IMR-90 (cell line): ENCODE measurements at regions not wholly inside any gene's neighbourhood (a gene's known extent, or its start where the extent isn't known, plus 50 kb on each side); places are given as distances from the start of the nearest gene placed in this dataset.

Experiments
- ATAC-seq: fragments of 200-7000 bp; cut with Tn5 transposase; 2 replicates; pipeline ENCODE4 v1.9.1; 2020; ENCODE audit warnings: low read depth, mild to moderate bottlenecking, moderate library complexity
- BruUV-seq: library from RNA; stranded (reverse); fragments of 400-500 nt; replicated peaks from 2 replicates; lab custom pipeline; 2021; lab: Mats Ljungman, UMichigan
- CTCF ChIA-PET: fragments of 300-600 bp; formaldehyde crosslinking; extraction: SDS; loops from one replicate; lab custom pipeline; 2021; ENCODE audit warnings: antibody characterized with exemption; lab: Yijun Ruan, JAX
- POLR2A ChIA-PET: fragments of 300-600 bp; sonication (Branson Sonifier 250); formaldehyde crosslinking; loops from one replicate; lab custom pipeline; 2022; ENCODE audit warnings: antibody characterized with exemption; ENCODE audit not compliant: unreplicated experiment; lab: Charles Lee
- DNase-seq: peaks from one replicate; pipeline ENCODE4 v3.0.0; 2013
- H2AFZ ChIP-seq: replicated peaks from 2 replicates; pipeline ENCODE3; 2013; ENCODE audit warnings: low read length, mild to moderate bottlenecking; ENCODE audit not compliant: poor library complexity
- H2AK5ac ChIP-seq: 2 replicates; pipeline ENCODE4 v1.6.1; 2013; ENCODE audit warnings: low read depth, low read length, inconsistent platforms
- H2AK9ac ChIP-seq: replicated peaks from 2 replicates; pipeline ENCODE3; 2013; ENCODE audit warnings: mild to moderate bottlenecking, low read depth, low read length, moderate library complexity; ENCODE audit not compliant: poor library complexity
- H2BK120ac ChIP-seq: 2 replicates; pipeline ENCODE4 v1.6.1; 2013; ENCODE audit warnings: low read depth, low read length, inconsistent platforms
- H2BK15ac ChIP-seq: 3 replicates; pipeline ENCODE4 v1.6.1; 2013; ENCODE audit warnings: low read depth, low read length, inconsistent platforms
- H2BK20ac ChIP-seq: 2 replicates; pipeline ENCODE4 v1.6.1; 2013; ENCODE audit warnings: low read depth, mild to moderate bottlenecking, inconsistent platforms, low read length, moderate library complexity
- H2BK5ac ChIP-seq: 2 replicates; pipeline ENCODE4 v1.6.1; 2013; ENCODE audit warnings: mild to moderate bottlenecking, low read depth, low read length, inconsistent platforms; ENCODE audit not compliant: poor library complexity, severe bottlenecking
- H3K14ac ChIP-seq: replicated peaks from 2 replicates; pipeline ENCODE4 v1.6.1; 2013; ENCODE audit warnings: low read depth, low read length, inconsistent platforms
- H3K18ac ChIP-seq: 2 replicates; pipeline ENCODE4 v1.6.1; 2013; ENCODE audit warnings: low read depth, low read length, control low read depth
- H3K23ac ChIP-seq: 2 replicates; pipeline ENCODE4 v1.6.1; 2013; ENCODE audit warnings: low read depth, low read length, inconsistent platforms
- H3K27ac ChIP-seq: 2 replicates; pipeline ENCODE4 v1.5.1; 2013; ENCODE audit warnings: mild to moderate bottlenecking, control low read depth, low read length; ENCODE audit not compliant: insufficient read depth
- H3K27me3 ChIP-seq: 2 replicates; pipeline ENCODE4 v1.6.1; 2013; ENCODE audit warnings: low read length; ENCODE audit not compliant: control insufficient read depth, insufficient read depth
- H3K36me3 ChIP-seq: 2 replicates; pipeline ENCODE4 v1.6.1; 2013; ENCODE audit warnings: low read length, mixed read lengths; ENCODE audit not compliant: control insufficient read depth, insufficient read depth
- H3K4ac ChIP-seq: 2 replicates; pipeline ENCODE4 v1.6.1; 2013; ENCODE audit warnings: low read depth, low read length, inconsistent platforms
- H3K4me1 ChIP-seq: 2 replicates; pipeline ENCODE4 v1.6.1; 2013; ENCODE audit warnings: low read length, mixed read lengths; ENCODE audit not compliant: control insufficient read depth, insufficient read depth
- H3K4me2 ChIP-seq: 2 replicates; pipeline ENCODE4 v1.6.1; 2013; ENCODE audit warnings: low read depth, mild to moderate bottlenecking, control low read depth, low read length, moderate library complexity
- H3K4me3 ChIP-seq: 2 replicates; pipeline ENCODE4 v1.5.1; 2013; ENCODE audit warnings: low read depth, mild to moderate bottlenecking, control low read depth, low read length, moderate library complexity; ENCODE audit not compliant: insufficient read depth
- H3K56ac ChIP-seq: 2 replicates; pipeline ENCODE4 v1.6.1; 2013; ENCODE audit warnings: low read length, inconsistent platforms; ENCODE audit not compliant: insufficient read depth; ENCODE audit errors: extremely low read depth
- H3K79me1 ChIP-seq, 2 experiments: 2 replicates each; pipeline ENCODE4 v1.6.1; 2013; ENCODE audit warnings: low read length in 2 of 2, inconsistent platforms in 1 of 2, low read depth in 1 of 2
- H3K9ac ChIP-seq: 2 replicates; pipeline ENCODE4 v1.6.1; 2013; ENCODE audit warnings: low read depth, low read length, control low read depth
- H3K9me1 ChIP-seq: 2 replicates; pipeline ENCODE4 v1.6.1; 2013; ENCODE audit warnings: low read length, inconsistent platforms; ENCODE audit not compliant: insufficient read depth
- H3K9me3 ChIP-seq: 2 replicates; pipeline ENCODE4 v1.6.1; 2013; ENCODE audit warnings: low read length; ENCODE audit not compliant: control insufficient read depth, insufficient read depth
- H4K20me1 ChIP-seq: 2 replicates; pipeline ENCODE4 v1.6.1; 2013; ENCODE audit warnings: low read length, inconsistent platforms; ENCODE audit not compliant: insufficient read depth
- H4K5ac ChIP-seq: 2 replicates; pipeline ENCODE4 v1.6.1; 2013; ENCODE audit warnings: mild to moderate bottlenecking, low read depth, low read length, control low read depth
- H4K8ac ChIP-seq, 2 experiments: 2 replicates each; pipeline ENCODE4 v1.6.1; 2013; ENCODE audit warnings: low read depth in 2 of 2, low read length in 2 of 2, control low read depth in 1 of 2, inconsistent platforms in 1 of 2
- H4K91ac ChIP-seq: 2 replicates; pipeline ENCODE4 v1.6.1; 2013; ENCODE audit warnings: low read depth, low read length, inconsistent platforms; ENCODE audit not compliant: insufficient read depth
- CEBPB ChIP-seq: IDR thresholded peaks from 2 replicates; pipeline ENCODE4 v1.6.1; 2012; ENCODE audit warnings: low read depth, low read length, improper control_type of control experiment
- CHD1 ChIP-seq: IDR thresholded peaks from 2 replicates; pipeline ENCODE4 v1.6.1; 2012; ENCODE audit warnings: low read depth, low read length, improper control_type of control experiment
- CTCF ChIP-seq: conservative IDR thresholded peaks from 2 replicates; pipeline ENCODE4 v1.5.1; 2012; ENCODE audit warnings: mild to moderate bottlenecking, low read depth, low read length, improper control_type of control experiment
- FOS ChIP-seq: fragments of 150-350 bp; IDR thresholded peaks from 2 replicates; pipeline ENCODE4 v1.6.1; 2016; ENCODE audit warnings: low read depth, low read length
- MAZ ChIP-seq: IDR thresholded peaks from 2 replicates; pipeline ENCODE4 v1.6.1; 2012; ENCODE audit warnings: low read depth, mild to moderate bottlenecking, low read length, improper control_type of control experiment, moderate library complexity, borderline replicate concordance
- POLR2A ChIP-seq: IDR thresholded peaks from 2 replicates; pipeline ENCODE4 v1.6.1; 2012; ENCODE audit warnings: mild to moderate bottlenecking, low read depth, low read length
- RAD21 ChIP-seq: IDR thresholded peaks from 2 replicates; pipeline ENCODE4 v1.6.1; 2012; ENCODE audit warnings: low read length, improper control_type of control experiment
- RFX5 ChIP-seq: IDR thresholded peaks from 2 replicates; pipeline ENCODE4 v1.8.0; 2012; ENCODE audit warnings: low read depth, mild to moderate bottlenecking, low read length, moderate library complexity
- SMC3 ChIP-seq: fragments of 150-350 bp; IDR thresholded peaks from 2 replicates; pipeline ENCODE4 v1.6.1; 2016; ENCODE audit warnings: low read depth, mild to moderate bottlenecking, antibody characterized with exemption, low read length, moderate library complexity
- WGBS, 2 experiments: methylation state at CpG; one replicate each; pipeline versions ENCODE4 v1.1.5 to v1.1.7; 2013; ENCODE audit warnings: missing lambda C conversion rate in 2 of 2; ENCODE audit not compliant: insufficient read length in 1 of 2; ENCODE audit errors: extremely low coverage in 2 of 2; 5-methylcytosine and 5-hydroxymethylcytosine counted together
- dilution Hi-C: fragments of 300-500 bp; cut with HindIII; formaldehyde crosslinking; loops from one replicate; pipeline ENCODE4 v1.14.3; 2018; ENCODE audit warnings: low sequenced_read_pairs; ENCODE audit not compliant: unreplicated experiment
- in situ Hi-C: fragments of 300-500 bp; cut with MboI; formaldehyde crosslinking; loops from 3 replicates; pipeline ENCODE4 v1.14.3; 2019; ENCODE audit warnings: low sequenced_read_pairs, inconsistent platforms, mixed read lengths
- intact Hi-C: fragments of 100-400 bp; cut with micrococcal nuclease; formaldehyde crosslinking; loops from 2 replicates; pipeline ENCODE4 v1.10.0; 2022

GRCh38 chr2:235149736-235150135 is 197.9 kb downstream of the SH3BP4 start:
- H3K27me3 ChIP-seq, result peaks cover 54% of the 10 kb centered on the region
- no TSS peak for BruUV-seq
- no peaks in the 10 kb centered on the region for H3K9me3 ChIP-seq
- DNase-seq, result no peak
- no peak overlapping the region for H3K14ac ChIP-seq
- CTCF ChIA-PET, result no interaction called here
- H4K91ac ChIP-seq, result no peak overlapping the region
- no peak for ATAC-seq
- no peak overlapping the region for H4K8ac ChIP-seq
- no peak overlapping the region for H3K4ac ChIP-seq
- no peak overlapping the region for H2AK9ac ChIP-seq
- POLR2A ChIA-PET, result interaction anchor here (0.7 kb wide), 1 partner anchor 465 kb away, joined by 3 read pairs; no protein-coding TSS in a partner anchor
- no peak overlapping the region for H3K4me2 ChIP-seq
- no peak overlapping the region for H4K5ac ChIP-seq
- H3K4me3 ChIP-seq, result no peak overlapping the region
- no peak overlapping the region for H2BK20ac ChIP-seq
- H2BK5ac ChIP-seq, result no peak overlapping the region
- no peaks in the 10 kb centered on the region for H3K9me1 ChIP-seq
- no peak overlapping the region for H2AFZ ChIP-seq
- no peak overlapping the region for H3K27ac ChIP-seq
- intact Hi-C loops, result no loop called here
- H2BK15ac ChIP-seq, result no peak overlapping the region
- no peak overlapping the region for H2AK5ac ChIP-seq
- no peak overlapping the region for H3K56ac ChIP-seq
- no peak for TF ChIP-seq CEBPB
- no peak for TF ChIP-seq CHD1
- TF ChIP-seq RAD21, result no peak
- TF ChIP-seq POLR2A, result no peak
- no peak for TF ChIP-seq FOS
- no peak for TF ChIP-seq RFX5
- no peak for TF ChIP-seq MAZ
- no peak for TF ChIP-seq SMC3
- no peak for TF ChIP-seq CTCF
- no peak overlapping the region for H3K18ac ChIP-seq
- no peaks in the 10 kb centered on the region for H3K36me3 ChIP-seq
- no peaks in the 10 kb centered on the region for H4K20me1 ChIP-seq
- no peak overlapping the region for H2BK120ac ChIP-seq
- no peaks in the 10 kb centered on the region for H3K4me1 ChIP-seq
- in situ Hi-C loops, result loop anchor here (5.0 kb wide), 1 partner anchor 433 kb away; no protein-coding TSS in a partner anchor
- no CpG with 5 or more reads among the region's 1 CpG for WGBS, 2 experiments
- no peak overlapping the region for H3K9ac ChIP-seq
- dilution Hi-C loops, result loop anchor here (25.0 kb wide), 1 partner anchor 588 kb away; no protein-coding TSS in a partner anchor
- H3K79me1 ChIP-seq, result no peaks in the 10 kb centered on the region
- H3K23ac ChIP-seq, result no peak overlapping the region
